GM19324 (cell line): ENCODE measurements at regions not wholly inside any gene's neighbourhood (a gene's known extent, or its start where the extent isn't known, plus 50 kb on each side); places are given as distances from the start of the nearest gene placed in this dataset.

Experiments
- ATAC-seq: cut with Tn5 transposase; IDR thresholded peaks from one replicate; pipeline ENCODE4 v1.9.1; 2021; ENCODE audit warnings: mild to moderate bottlenecking, moderate library complexity; ENCODE audit not compliant: unreplicated experiment, low FRiP score

DNA sequence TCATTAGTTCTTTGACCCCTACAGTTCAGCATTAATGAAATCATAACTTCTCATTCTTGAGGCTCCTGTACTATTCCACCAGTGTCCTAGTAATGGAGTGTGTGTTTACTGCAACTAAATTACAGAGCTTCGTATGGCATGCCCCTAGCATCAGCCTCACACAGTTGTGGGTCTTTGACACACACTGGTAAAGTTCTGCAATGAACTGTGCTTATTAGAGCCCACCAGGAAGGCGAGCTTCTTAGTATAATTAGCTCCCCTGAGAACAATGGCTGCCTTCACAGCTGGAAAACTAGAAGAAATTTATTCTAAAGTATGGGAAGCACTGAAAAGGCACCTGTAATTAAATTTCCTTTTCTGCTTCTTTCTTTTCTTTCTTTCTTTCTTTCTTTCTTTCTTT, 251.1 kb upstream of the RGS18 start:
- no peak for ATAC-seq

DNA sequence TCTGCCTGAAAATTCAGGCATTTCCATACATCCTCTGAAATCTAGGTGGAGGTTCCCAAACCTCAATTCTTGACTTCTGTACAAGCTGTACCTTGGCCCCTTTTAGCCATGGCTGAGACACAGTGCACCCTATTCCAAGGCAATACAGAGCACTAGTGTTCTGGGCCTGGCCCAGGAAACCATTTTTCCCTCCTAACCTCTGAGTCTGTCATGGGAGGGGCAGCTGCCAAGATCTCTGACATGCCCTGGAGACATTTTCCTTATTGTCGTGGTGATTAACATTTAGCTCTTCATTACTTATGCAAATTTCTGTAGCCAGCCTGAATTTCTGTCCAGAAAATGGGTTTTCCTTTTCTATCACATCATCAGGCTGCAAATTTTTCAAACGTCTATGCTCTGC, 248.0 kb upstream of the RGS18 start:
- no peak for ATAC-seq

DNA sequence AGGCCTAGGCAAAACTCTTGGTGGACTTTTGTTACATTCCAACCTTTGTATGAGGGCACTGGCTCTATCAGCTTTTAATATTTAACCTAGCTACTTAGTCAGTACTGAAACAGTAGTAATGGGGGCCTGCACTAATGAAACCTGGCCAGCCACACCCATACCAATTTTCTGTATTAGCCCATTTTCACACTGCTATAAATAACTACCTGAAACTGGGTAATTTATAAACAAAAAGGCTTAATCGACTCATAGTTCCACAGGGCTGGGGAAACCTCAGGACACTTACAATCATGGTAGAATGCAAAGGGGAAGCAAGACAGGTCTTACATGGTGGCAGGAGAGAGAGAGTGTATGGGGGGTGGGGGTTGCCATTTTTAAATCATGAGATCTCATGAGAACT, 245.7 kb upstream of the RGS18 start:
- no peak for ATAC-seq

DNA sequence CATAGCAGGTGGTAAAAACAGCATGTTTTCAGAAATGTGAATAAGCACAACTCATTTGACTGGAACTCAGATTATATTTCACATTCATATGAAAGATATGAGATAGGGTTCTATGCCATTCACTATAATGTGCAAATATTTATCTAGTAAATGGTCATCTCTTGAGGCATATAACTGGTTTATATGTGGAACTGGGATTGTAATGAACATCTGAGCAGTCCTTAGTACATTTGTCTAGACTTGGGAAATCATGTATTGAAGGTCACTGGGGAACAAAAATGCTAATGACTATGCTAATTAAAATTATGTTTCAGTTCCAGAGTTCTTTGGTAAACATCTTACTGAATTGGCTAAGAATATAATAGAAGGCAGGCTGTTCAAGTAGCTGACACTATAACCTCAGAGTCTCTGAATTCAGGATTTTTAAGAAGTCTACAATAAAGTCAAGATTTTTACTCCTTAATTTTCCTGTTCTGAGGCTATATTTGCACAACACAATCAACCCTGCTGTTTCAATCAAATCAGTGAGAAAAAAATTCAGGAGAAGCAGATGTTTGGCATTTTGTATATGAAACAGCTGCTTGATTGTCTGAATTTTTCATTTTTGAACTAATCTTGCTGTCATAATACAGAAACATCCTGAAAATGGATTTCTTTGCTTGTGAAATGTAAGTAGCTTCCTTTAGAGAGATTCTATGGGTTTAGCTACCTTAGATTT, 244.8 kb upstream of the RGS18 start:
- no peak for ATAC-seq

DNA sequence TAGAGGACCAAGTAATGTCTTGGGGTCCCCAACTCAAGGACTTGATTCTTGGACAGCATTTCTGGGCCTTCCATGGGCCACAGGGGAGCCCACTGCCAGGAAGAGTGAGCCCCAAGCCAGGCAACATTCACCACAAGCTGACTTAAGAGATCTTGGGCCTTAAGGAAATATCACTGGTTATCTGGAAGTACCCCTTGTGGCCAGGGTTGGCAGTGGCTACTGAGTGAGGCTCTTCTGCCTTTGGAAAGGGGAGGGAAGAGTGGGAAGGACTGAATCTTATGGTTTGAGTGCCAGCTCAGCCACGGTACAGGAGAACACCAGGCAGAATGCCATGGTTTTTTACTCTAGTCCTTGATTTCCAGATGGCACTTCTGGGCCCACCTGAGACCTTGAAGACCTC, 228.9 kb upstream of the RGS18 start:
- ATAC-seq, result no peak

DNA sequence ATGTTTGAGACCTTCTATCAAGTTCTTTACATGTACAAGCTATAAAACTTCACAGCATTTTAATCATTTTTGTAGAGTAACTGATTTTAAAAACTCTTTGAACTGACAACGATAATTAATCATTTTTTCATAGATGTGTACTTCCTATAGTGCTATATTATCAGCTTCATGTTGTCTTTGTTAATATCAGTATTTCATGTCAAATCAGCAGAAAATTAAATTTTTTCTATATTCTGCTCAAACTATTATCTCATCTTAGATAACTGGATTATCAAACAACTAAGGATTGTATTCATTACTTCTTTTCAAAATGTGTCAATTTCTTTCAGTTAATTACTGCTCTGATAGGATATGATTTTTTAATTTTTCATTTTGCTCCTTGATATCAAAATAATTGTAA, 214.6 kb upstream of the RGS18 start:
- ATAC-seq, result no peak

DNA sequence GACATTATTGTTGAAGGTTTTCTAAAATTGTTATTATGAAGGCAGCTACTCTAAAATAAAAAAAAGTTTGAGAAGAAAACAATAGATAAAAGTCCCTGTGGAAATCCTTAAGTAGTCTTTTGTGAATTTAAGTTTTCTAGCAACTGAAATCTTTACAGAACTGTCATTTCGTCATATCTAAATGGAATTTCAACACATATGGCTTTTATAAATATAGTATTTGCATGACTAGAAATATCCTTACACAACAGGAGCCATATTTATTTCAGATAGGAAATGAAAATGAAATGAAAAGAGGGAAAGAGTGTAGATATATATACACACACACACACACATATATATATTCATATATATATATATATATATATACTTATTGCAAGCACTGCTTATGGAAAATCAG, 204.7 kb upstream of the RGS18 start:
- no peak for ATAC-seq

DNA sequence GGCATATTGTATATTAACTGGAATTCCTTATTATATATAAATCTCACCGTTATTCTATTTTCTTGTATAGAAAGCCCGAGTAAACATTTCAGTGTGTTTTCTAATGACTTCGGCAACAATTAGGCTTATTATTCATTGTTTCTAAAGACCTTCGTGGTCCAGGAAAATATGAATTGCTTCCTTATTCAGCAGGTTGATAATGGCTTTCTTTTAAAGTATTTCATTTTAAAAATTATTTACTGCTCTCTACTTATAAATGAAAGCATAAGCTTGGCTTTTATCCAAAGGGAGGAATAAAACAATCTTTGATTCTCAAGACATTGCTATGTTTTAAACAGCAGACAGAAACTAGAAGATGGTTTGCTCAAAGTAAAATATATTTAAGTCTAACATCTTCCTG, 198.4 kb upstream of the RGS18 start:
- ATAC-seq, result no peak

DNA sequence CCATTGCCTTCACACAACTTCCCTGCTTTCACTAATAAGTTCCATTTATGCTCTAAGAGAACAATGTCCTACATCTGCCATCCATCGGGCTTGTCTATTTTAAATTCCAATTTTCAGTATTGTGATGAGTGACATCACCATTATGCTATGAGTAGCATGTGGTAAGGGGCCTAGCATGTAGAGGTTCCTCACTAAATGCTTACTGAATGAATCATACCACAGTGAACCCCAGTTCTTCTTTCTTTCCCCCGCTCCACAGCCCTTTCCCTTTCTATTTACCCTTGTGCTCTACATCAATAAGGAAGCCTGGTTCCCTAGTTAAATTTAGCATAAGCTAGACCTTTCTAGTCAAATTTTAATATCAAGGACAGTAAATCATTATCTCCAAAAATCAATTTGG, 195.0 kb upstream of the RGS18 start:
- no peak for ATAC-seq

DNA sequence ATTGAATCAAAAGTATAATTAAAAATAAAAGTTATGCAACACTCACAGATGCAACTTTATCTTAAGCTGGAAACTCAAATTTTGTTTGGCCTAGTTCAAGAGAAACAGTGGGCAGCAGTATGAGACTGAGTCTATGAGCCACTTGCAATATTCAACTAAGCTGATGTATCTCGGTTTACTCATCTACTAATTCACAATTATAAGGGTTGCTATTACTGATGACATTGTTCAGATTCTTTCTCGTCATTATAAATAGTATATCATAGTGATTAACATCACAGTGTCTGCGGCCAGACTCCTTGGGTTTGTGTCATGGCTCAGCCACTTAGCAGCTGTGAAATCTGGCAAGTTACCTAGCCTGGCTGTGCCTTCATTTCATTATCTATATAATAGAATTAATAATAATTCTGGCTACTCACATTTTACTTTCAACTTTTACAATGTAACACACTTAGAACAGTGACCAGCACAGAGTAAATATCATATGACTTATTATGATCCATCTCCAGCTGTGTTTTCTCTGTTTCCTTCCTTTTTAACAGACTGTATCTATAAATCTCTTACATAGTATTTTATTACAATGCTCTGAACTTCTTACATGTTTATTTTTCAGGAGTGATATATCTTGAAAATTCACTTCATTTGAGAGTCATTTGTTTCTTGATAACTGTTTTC, 194.3 kb upstream of the RGS18 start:
- ATAC-seq, result no peak

DNA sequence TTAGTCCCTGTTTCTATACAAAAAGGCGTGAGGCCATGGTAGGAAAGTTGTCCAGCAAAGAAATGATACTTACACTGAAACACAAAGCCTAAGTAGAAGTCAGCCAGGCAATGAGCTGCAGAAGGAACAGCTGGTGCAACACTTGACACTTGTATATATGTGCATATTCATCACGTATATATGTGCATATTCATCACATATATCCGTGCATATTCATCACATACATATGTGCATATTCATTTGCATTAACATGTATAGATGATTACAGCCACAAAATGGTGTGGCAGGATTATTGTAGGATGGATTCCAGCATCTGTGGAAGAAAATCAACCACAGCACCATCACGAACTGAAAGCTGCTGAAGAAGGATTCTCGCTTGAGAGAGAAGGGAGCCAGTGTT, 189.0 kb upstream of the RGS18 start:
- no peak for ATAC-seq

DNA sequence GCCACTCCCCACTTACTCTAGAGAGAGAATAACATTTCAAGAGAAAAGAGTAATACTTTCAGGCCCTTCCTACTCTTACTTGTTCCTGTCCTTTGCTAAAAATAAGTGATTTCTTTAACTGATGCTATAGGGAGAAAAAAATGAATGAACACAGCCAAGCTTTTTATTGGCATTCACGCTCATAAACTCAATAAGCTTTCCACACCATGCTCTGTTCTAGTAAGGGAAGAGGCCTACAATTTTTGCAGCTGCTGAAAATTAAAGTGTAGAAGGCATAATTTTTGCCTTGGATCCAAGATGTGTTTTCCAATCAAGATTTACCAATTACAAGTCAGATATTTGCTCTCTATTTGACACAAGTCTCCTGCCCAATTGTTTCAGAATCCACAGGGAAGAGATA, 188.1 kb upstream of the RGS18 start:
- no peak for ATAC-seq

DNA sequence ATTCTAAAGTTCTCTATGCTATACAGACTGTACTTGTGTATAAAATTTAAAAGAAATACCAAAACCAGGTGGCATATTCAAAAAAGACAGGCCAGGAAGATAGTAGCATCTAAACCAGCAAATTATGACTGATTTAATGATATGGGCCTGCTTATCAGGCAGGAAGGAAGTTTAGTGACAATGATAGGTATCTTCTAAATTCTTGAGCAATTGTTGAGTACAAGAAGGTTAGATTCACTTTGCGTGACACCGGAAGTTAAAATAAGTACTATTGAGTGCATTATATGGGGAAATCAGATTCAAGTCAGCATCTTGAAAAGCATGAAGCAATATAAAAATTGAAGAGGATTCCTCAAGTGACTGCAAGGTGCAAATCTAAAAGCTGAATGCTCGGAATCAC, 186.8 kb upstream of the RGS18 start:
- no peak for ATAC-seq

DNA sequence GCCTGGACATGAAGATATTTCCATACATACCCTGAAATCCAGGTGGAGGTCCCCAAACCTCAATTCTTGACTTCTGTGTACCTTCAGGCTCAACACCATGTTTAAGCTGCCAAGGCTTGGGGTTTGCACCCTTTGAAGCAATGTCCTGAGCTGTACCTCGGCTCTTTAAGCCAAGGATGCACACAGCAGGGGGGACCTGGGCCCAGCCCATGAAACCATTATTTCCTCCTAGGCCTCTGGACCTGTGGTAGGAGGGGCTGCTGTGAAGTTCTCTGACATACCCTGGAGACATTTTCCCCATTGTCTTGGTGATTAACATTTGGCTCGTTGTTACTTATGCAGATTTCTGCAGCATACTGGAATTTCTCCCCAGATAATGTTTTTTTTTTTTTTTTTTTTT, 184.3 kb upstream of the RGS18 start:
- ATAC-seq, result no peak

DNA sequence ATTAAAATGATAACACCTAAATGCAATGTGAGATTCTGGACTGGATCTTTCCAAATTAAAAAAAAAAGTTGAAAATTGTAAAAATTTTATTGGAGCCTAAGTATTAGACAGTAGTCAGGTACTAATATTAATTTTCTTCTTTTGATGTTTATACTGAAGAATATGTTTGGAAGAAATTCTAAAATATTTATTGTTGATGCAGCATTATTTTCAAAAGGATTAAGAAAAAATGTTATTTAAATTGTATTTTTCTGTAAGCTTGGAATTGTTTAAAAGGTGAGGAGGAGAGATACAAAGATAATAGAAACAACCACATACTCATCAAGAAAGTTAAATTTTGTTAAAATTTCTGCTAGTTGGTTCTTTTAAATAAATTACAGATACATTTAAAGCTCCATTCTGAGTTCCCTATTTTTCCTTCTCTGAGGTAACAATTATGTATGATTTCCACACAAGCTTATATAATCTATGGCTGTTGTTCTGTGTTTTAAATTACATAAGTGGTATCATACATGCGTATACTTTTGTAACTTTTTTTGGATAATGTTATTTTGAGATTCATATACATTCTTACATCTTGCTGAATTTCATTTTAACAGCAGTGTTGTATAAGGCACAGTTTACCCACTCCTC, 180.3 kb upstream of the RGS18 start:
- ATAC-seq, result no peak

DNA sequence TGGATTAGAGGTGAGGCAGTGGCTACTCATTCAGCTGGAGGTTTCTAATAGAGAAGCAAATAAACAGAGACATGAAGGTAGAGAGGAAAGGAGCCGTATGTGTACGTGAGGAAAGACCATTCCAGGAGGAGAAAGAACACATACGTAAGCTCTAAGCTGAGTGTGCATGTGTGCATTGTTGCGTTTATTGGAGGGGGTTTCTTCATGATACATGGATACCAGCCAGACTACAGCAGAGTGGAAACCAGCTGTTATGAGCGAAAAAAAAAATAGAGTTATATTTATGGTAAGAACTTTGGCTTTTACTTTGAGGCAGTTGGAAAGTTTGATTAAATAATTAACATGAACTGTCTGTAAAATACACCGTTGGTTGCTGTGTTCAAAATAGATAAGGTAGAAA, 173.4 kb upstream of the RGS18 start:
- ATAC-seq, result no peak

DNA sequence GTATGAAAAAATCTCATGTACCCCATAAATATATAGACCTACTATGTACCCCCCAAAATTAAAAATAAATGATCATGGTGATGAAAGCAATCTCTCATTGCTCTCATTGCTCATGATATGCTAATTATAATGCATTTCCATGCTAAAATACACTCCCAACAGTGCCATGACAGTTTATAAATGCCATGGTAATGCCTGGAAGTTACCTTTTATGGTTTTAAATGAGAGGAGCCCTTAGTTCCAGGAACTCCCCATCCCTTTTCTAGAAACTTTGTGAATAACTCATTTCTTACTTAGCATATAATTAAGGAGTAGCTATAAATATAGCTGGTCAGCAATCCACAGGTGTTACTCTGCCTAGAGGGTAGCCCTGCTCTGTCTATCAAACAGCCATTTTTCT, 166.1 kb upstream of the RGS18 start:
- ATAC-seq, result no peak

DNA sequence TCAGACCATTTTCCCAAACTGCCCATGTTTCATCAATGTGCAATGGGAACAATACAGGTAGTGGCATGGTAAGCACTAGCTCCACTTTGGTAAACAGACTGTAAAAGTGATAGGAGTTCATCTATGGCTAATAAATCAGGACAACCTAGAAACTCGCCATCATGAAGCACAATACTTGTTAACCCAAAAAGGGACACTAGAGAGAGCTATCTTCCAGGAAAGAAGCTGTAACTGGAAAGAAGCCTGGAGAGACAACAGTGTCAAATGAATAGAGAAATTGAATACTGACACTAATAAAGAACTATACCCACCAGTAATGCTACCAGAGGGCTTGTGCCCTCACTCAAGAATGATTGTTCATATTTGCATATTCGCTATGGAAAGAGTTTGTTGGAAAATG, 164.7 kb upstream of the RGS18 start:
- no peak for ATAC-seq

DNA sequence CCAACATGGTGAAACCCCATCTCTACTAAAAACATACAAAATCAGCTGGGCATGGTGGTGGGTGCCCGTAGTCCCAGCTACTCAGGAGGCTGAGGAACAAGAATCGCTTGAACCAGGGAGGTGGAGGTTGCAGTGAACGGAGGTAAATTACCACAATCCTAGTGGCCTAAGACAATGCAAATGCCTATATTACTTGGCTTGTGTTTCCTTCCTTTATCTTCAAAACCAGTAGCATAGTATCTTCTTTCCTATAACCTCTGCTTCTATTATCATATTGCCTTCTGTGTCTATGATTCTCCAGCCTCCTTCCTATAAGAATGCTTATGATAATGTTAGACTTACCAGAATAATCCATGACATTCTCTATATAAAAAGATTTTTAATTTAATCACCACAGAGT, 156.2 kb upstream of the RGS18 start:
- no peak for ATAC-seq

DNA sequence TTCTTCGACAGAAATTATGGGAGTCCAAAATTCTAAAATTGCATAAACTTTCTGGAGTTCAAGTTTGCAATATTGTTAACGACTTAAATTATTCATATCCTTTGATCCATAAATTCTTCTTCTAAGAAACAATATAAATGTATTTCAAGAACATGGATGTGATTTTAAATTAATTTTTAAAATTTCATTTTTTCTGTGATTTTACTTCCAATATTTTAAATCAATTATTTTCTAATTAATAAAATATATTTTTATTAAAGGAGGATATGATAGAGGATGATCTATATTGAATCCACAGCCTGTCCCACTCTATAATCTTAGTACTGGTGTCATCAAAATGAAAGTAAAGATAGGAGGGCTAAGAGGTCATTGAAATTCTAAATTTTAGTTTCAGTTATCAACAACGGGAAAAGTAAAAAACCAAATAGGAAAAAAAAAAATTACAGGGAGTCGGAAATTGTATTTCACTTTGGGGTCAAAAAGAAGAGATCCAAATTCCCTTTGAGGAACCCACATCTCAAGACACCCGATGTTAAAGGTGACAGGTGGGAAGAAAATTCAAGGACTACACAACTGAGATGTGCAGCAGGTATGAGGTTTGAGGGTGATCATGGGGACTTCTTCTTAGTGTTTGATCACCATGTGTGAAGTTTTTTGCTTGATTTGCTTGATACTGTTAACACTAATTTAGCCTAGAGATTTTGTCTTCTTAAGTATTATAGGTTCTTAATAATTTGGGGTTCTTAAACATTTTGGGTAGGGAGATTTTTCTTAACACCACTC, 154.8 kb upstream of the RGS18 start:
- no peak for ATAC-seq

DNA sequence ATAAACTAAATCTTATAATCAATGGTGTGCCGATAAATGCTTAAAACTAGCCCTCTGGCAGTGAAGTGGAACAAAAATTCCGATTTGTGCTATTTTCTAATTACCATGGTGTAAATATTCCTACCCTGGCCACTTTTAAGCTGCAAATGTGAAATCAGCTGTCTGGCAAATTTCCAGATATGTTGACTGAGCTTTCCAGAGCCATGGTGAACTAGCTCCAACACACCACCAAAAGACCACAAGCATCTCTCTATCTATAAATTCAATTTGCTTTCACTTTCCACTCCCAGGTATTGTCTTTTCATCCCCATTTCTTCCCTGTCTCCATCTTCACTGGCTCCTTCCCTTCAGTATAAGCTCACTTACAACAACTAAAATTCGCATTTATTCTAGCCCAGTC, 152.3 kb upstream of the RGS18 start:
- no peak for ATAC-seq
